NCI-H1092 (cell line): ENCODE measurements at regions not wholly inside any gene's neighbourhood (a gene's known extent, or its start where the extent isn't known, plus 50 kb on each side); places are given as distances from the start of the nearest gene placed in this dataset.

ENCODE experiments used
- DNase-seq: peaks from one replicate; lab custom pipeline; 2025; lab: John Stamatoyannopoulos, UW

DNA sequence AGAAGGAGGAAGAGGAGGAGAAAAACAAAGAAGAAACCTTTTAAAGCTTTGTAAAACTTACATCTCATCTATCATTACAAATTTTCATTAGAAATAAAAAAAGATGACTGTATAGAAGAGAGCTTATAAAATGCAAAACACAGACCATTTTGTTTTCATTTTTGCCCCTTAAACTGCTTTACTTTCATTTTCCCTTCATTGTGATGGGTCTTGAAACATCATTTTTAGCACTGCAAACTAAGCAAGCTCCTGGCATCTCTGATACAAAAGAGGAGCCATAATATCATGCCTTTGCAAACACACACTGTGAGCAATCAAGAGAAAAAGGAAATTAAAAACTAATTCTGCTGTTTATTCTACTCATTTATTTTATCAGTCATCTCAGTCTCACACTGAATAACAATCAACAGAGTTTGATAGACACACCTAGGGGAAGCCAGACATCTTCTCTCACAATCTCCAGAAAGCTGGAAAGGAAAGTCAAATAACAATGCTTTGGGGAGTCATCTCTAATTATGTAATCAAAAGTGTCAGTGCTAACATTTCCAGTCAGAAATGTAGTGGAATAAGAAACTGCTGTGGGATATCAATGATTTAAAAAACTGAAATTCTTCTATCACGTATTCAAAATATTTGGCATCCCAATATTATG is 467.7 kb upstream of the FAT3 start:
- no peak for DNase-seq

GRCh38 chr11:91755951-91756707 is 468.5 kb upstream of the FAT3 start:
- no peak for DNase-seq

- no peak for DNase-seq
Observed at GRCh38 chr11:91755526-91755925, 469.1 kb upstream of the FAT3 start.

- no peak for DNase-seq
Observed at GRCh38 chr11:91749251-91749650, 475.4 kb upstream of the FAT3 start.

GRCh38 chr11:91742155-91742554 is 482.5 kb upstream of the FAT3 start:
- no peak for DNase-seq

GRCh38 chr11:91731051-91731450 is 493.6 kb upstream of the FAT3 start:
- no peak for DNase-seq

DNA sequence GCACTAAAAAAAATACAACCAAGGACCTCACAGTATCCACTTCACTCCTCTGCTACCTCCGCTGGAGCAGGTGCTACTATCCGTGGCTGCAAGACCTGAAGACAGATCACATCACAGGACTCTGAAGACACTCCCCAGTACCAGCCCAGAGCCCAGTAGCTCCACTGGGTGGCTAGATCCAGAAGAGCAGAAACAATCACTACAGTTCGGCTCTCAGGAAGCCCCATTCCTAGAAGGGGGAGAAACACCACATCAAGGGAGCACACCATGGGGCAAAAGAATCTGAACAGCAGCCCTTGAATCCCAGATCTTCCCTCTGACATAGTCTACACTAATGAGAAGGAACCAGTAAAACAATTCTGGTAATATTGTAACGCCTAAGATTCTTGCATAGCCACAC is 494.0 kb upstream of the FAT3 start:
- no peak for DNase-seq

DNA sequence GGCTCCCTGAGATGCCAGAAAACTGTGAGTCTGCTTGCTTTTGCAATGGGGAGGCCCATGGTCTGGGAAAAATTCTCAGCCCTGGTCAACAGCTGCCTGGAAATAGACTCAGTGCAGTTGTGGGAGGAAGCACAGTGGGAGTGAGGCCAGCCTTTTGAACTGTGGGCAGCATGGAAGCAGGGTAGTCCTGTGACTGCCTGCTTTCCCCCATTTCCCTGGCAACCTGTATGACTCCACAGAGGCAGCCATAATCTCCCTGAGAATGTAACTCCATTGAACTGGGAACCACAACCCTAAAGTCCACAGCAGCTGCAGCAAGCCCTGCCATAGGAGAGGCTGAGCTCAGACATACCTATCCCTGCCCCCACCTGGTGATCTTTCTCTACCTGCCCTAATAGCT is 494.6 kb upstream of the FAT3 start:
- DNase-seq = no peak

DNA sequence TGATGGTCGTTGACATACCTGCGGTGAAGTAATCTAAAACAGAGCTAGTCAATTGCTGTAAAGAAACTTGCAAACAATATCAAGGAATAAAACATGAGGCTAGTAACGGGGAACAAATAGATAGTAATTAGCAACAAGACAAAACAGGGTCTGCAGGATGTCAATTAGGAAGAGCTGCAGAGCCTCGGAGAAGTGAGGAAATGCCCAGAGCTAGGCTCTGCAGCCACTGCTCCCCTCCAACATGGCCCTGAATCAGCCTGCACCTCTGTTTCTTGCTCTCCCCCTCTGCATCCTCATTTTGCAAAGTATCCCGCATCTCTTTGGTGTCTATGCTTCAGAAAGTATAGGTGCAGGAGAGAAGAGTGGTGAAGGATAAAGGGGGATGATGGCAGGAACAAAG is 507.4 kb upstream of the FAT3 start:
- no peak for DNase-seq

DNA sequence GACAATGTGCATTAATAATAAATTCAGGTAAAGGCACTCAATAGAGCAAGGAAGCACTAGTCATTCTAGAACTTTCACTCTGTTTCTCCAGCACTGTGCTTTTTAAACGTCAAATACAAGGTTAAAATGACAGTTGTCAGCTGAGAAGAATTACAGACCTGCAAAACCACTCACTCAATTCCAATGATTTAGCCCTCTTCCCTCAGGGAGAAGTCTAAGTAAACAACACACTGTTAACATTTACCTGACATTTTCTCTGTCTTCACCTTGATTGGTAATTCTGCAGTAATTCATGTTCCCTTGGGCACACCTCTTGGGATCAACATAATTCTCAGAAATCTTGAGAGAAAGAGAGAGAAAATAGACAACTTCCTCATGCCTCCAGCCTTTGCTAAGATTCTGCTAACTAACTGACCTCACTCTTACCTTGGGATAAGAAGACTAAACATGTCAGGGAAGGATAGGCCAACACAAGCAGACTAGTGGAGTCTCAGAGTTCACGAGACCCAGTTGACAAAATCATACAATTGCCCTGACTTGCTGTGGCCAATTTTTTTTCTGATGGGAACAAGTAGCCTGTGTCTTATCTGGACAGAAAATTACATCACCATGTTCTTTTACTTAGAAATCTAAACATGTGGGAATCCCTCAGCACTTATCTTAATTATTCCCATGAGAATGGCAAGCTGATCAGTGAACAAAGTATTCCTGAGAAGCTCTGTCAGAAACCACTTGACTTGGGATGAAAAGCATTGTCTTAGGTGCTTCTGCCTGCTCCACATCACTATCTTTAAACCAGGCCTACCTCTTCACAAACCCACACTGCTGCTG is 516.8 kb upstream of the FAT3 start:
- no peak for DNase-seq

DNA sequence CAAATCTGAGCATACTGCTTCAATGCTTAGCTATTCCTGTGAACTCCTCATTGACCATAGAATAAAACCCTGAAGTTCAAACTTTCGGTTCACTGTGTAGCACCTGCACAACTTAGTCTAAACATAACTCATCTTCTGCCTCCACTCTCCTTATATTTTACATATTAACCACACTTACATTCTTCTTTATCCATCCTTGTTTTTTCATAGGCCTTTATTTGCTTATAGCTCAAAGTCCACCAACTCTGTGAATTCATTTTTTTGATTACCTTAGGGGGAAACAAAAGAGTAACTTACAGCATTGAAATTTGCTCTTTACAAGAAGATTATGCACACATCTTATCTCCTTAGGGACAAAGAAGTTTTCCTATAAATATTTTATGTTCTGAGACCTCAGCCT is 521.6 kb upstream of the FAT3 start:
- DNase-seq = no peak

DNA sequence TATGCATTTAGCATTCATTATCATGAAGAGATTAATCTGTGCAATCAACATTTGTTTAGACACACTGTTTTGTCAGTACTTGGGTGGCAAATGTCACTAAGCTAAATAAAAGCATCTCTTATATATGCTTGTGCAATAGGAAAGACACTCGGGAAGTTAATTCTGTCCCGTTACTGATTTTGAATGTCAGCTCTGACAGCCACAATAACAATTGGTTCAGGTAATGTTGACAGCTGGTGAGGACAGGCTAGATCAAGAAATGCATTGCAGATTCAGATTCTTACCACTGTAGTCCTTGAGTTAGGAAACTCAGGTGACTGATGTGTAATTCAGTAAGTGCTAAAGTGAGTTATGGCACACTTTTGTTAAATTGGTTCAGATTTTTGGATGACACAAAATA is 523.8 kb upstream of the FAT3 start:
- no peak for DNase-seq

DNA sequence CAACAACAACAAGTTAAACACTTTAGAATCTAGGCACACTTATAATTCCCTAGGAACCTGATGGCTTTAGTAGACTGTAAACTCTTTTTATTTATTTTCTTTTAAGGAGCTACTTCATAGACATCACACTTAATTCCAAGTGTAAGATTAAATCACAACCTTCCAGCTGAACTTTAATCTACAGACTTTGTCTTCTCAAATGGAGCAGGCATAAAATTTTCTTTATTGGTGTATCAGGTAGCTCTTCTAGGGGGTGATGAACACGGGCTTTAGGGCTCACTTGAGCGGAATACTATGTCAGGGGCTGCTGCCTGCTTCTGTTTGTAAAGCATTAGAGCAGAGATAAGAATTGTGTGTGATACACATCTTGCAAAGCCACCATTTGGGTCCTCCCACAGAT is 525.8 kb upstream of the FAT3 start:
- DNase-seq = no peak

DNA sequence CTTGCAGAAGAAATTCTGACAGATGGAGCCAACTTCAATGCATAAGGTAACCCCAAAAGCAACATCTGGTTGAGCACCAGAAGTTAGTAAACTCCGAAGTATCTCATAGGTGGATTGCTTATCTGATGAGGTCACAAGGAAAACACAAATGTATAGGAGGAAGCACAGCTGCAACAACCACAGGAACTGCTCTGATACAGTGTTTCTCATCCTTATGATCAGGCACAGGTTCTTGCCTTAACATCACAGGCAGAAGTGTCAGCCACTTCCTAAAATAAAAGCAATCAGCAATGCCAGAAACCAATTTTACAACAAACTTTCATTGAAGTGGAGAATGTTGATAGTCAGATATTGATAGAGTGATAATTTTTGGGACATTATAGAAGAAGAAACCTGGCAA is 530.3 kb upstream of the FAT3 start:
- no peak for DNase-seq

DNA sequence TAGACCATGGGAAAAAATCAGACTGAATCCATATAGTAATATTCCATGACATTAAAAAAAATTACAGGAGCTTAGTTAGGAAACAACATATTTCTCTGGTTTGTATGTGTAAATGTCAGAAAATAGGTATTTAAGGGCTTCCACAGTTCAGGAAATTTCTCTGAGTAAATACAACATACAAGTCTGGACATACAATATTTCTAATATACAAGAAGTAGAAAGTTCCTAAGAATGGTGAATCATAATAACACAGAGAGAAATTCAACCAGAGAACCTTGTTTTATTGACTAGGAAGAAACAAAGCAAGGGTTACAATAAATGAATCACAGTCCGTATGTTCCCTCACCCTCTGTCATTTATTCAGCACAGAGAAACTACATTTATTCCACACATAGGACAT is 532.7 kb upstream of the FAT3 start:
- DNase-seq = no peak

DNA sequence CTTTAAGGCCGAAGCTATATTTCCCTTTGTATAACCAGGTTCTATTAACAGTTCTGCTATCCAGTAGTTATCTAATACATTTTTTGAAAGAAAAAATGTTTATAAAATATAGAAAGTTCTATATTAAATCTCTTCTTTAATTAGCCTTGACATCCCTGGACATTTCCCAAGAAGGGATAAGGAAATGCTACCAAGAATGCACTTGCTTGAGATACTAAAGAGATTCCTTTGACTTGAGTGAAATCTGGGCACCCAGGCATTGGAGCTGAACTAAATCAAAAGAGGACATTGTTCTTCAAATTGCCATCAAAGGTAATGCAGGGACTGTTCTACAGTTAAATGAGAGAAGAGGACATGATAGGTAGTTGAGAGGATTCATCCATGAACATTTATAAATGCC is 535.9 kb upstream of the FAT3 start:
- no peak for DNase-seq

- no peak for DNase-seq
Observed at GRCh38 chr11:91686700-91687099, 537.9 kb upstream of the FAT3 start.

DNA sequence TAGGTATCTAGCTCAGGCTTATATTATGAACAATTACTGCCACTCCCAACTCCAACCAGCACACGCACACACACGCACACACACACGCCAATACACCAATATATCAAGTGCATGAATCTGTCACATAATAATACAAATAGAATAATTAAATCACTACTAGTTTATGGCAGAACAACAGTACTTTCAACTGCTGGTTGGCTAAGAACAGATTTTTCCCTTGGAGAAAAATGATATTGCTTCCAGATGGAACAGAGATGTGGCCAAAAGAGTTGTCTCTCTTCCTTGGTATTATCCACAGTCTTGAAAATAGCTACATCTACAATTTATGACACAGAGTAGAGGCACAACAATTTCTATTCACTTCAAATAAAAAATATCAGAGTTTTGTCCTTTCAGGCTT is 538.3 kb upstream of the FAT3 start:
- no peak for DNase-seq

DNA sequence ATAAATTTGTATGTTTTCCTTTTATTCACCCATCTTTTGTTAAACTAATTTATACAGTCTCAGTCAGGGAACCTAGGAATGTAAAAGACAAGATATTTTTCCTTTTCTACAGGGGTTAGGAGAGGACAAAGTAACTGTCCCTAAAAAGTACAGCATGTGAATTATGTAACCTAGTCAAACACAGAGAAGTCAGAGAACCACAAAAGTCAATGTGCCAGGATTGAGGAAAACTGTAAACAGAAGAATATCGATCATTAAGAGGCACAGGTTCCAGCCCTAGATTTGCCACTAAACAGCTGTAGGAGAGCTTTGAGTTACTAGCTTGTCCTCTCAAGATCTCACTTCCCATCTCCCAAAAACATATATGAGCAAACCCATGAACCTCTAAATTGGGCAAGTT is 550.9 kb upstream of the FAT3 start:
- no peak for DNase-seq

- DNase-seq = no peak
Observed at GRCh38 chr11:91664521-91664920, 560.1 kb upstream of the FAT3 start.

DNA sequence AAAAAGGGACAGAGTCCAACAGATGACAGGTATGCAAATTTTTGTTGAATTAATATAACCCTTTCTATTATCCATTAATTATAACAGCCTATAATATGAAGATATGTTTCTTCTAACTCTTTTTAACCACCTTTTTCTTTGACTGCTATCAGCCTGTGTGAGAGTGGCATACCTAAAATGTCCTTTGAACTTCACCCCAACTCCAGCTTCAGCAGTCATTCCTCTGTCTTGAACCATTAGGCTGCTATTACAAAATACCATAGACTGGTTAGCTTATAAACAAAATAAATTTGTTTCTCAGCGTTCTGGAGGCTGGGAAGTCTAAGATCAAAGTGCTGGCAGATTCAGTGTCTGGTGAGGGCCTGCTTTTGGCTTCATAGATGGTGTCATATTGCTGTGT is 564.6 kb upstream of the FAT3 start:
- no peak for DNase-seq

DNA sequence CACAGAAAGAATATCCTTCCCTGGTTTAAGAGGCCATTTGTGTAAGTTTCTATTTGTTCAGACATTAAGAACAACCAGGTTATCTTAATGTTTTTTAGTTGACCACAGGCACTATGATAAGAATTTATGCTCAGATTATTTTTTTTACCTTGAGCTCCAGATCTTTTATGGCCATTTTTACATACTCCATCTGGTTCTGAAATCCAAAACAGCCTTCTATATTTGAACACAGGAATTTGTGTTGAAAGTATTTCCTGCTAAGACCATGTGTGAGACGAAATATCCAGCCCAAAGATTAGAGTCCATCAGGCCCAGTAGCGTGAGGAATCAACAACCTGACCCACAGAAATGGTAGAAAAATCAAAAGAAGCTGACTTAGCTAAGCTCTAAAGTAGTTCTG is 569.9 kb upstream of the FAT3 start:
- DNase-seq = no peak

DNA sequence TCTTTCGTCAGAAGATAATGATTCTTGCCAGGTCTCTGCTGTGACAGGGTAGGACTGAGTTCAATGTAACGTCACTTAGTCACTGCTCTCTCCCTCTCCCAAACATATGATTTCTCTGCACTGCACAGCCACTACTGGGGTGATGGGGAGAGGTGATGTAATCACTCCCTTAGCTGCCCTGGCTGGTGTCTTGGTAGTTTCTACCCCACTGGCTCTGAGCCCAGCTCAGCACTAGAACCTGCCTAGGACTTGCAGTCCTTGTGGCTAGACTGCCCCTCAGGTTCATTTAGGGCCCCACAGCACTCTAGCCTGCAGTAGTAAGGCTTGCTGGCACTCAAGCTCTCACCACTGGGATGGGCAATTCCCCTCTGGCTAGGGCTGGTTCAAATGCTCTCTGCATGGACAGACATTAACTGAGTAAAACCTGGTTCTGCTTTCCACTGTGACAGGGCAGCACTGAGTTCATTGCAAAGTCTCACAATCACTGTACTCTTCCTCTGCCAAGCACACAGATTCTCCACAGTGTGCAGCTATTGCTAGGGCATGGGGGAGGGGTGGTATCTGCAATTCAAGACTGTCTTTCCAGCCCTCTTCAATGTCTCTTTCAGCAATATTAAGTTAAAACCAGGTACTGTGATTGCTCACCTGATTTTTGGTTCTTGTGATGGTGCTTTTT is 571.4 kb upstream of the FAT3 start:
- DNase-seq = no peak
